H9 (cell line): ENCODE measurements at regions not wholly inside any gene's neighbourhood (a gene's known extent, or its start where the extent isn't known, plus 50 kb on each side); places are given as distances from the start of the nearest gene placed in this dataset.

Experiments used
- DNase-seq: peaks from one replicate; pipeline ENCODE4 v3.0.0-alpha.2; 2017
- H2AFZ ChIP-seq: one replicate; pipeline ENCODE4 v1.6.1; 2013; ENCODE audit warnings: mild to moderate bottlenecking, low read length, control low read depth, moderate library complexity
- H2AK5ac ChIP-seq: 2 replicates; pipeline ENCODE4 v1.6.1; 2013; ENCODE audit warnings: low read length, control low read depth, mixed read lengths; ENCODE audit not compliant: insufficient read length
- H2BK120ac ChIP-seq: one replicate; pipeline ENCODE4 v1.6.1; 2013; ENCODE audit warnings: low read depth, mild to moderate bottlenecking, low read length, control low read depth, inconsistent platforms; ENCODE audit not compliant: poor library complexity, severe bottlenecking
- H2BK12ac ChIP-seq: 2 replicates; pipeline ENCODE4 v1.6.1; 2013; ENCODE audit warnings: low read length, control low read depth, mixed read lengths, low read depth; ENCODE audit not compliant: insufficient read length
- H2BK15ac ChIP-seq: 2 replicates; pipeline ENCODE4 v1.6.1; 2013; ENCODE audit warnings: low read depth, low read length, control low read depth
- H2BK20ac ChIP-seq: one replicate; pipeline ENCODE4 v1.6.1; 2013; ENCODE audit warnings: low read depth, mild to moderate bottlenecking, low read length, control low read depth, inconsistent platforms; ENCODE audit not compliant: poor library complexity, severe bottlenecking
- H2BK5ac ChIP-seq: 2 replicates; pipeline ENCODE4 v1.6.1; 2013; ENCODE audit warnings: low read length, control low read depth, mixed read lengths; ENCODE audit not compliant: insufficient read length
- H3K14ac ChIP-seq: 2 replicates; pipeline ENCODE4 v1.6.1; 2013; ENCODE audit warnings: low read length, control low read depth; ENCODE audit not compliant: insufficient read depth
- H3K18ac ChIP-seq: 2 replicates; pipeline ENCODE4 v1.6.1; 2013; ENCODE audit warnings: low read depth, mild to moderate bottlenecking, mixed read lengths, low read length, control low read depth; ENCODE audit not compliant: insufficient read length
- H3K23ac ChIP-seq: 2 replicates; pipeline ENCODE4 v1.6.1; 2013; ENCODE audit warnings: low read length, control low read depth, mixed read lengths, low read depth; ENCODE audit not compliant: insufficient read length
- H3K23me2 ChIP-seq: 2 replicates; pipeline ENCODE4 v1.6.1; 2013; ENCODE audit warnings: low read depth, mild to moderate bottlenecking, mixed read lengths, low read length, control low read depth; ENCODE audit not compliant: insufficient read length, poor library complexity, severe bottlenecking
- H3K27ac ChIP-seq: 2 replicates; pipeline ENCODE4 v1.5.1; 2013; ENCODE audit warnings: low read length, control low read depth, mixed read lengths, low read depth; ENCODE audit not compliant: insufficient read length
- H3K27me3 ChIP-seq: 2 replicates; pipeline ENCODE4 v1.6.1; 2013; ENCODE audit warnings: low read length, control low read depth, inconsistent platforms; ENCODE audit not compliant: insufficient read depth
- H3K4ac ChIP-seq: 2 replicates; pipeline ENCODE4 v1.6.1; 2013; ENCODE audit warnings: low read depth, mild to moderate bottlenecking, control low read depth, inconsistent platforms, low read length, moderate library complexity
- H3K4me1 ChIP-seq: 2 replicates; pipeline ENCODE4 v1.6.1; 2013; ENCODE audit warnings: low read length, control low read depth, inconsistent platforms; ENCODE audit not compliant: insufficient read depth
- H3K4me2 ChIP-seq: 2 replicates; pipeline ENCODE4 v1.6.1; 2013; ENCODE audit warnings: low read length, control low read depth, mixed read lengths; ENCODE audit not compliant: insufficient read length, insufficient read depth
- H3K56ac ChIP-seq: 2 replicates; pipeline ENCODE4 v1.6.1; 2013; ENCODE audit warnings: low read depth, mild to moderate bottlenecking, mixed read lengths, low read length, control low read depth; ENCODE audit not compliant: insufficient read length
- H3K79me1 ChIP-seq: 2 replicates; pipeline ENCODE4 v1.6.1; 2013; ENCODE audit warnings: low read depth, mild to moderate bottlenecking, moderate library complexity, low read length, control low read depth, inconsistent platforms; ENCODE audit not compliant: insufficient read depth, poor library complexity, severe bottlenecking
- H3K79me2 ChIP-seq: 2 replicates; pipeline ENCODE4 v1.6.1; 2013; ENCODE audit warnings: low read length, control low read depth, inconsistent platforms; ENCODE audit not compliant: insufficient read depth
- H3K9ac ChIP-seq: 2 replicates; pipeline ENCODE4 v1.6.1; 2013; ENCODE audit warnings: low read length, control low read depth, mixed read lengths; ENCODE audit not compliant: insufficient read length; ENCODE audit errors: extremely low read depth
- H3K9me3 ChIP-seq: one replicate; pipeline ENCODE4 v1.6.1; 2013; ENCODE audit warnings: low read depth, low read length, inconsistent platforms; ENCODE audit not compliant: control insufficient read depth
- H3T11ph ChIP-seq: one replicate; pipeline ENCODE4 v1.6.1; 2013; ENCODE audit warnings: mild to moderate bottlenecking, low read length, control low read depth, inconsistent platforms
- H4K20me1 ChIP-seq: one replicate; pipeline ENCODE4 v1.6.1; 2013; ENCODE audit not compliant: control insufficient read depth, insufficient read length, insufficient read depth
- H4K5ac ChIP-seq: 2 replicates; pipeline ENCODE4 v1.6.1; 2013; ENCODE audit warnings: low read depth, mild to moderate bottlenecking, mixed read lengths, low read length, control low read depth; ENCODE audit not compliant: insufficient read length
- H4K8ac ChIP-seq: replicated peaks from 2 replicates; pipeline ENCODE4 v1.6.1; 2013; ENCODE audit warnings: low read length, control low read depth, mixed read lengths, low read depth; ENCODE audit not compliant: insufficient read length
- H4K91ac ChIP-seq: 2 replicates; pipeline ENCODE4 v1.6.1; 2013; ENCODE audit warnings: low read depth, mild to moderate bottlenecking, moderate library complexity, mixed read lengths, low read length, control low read depth; ENCODE audit not compliant: insufficient read length
- H3K27ac Mint-ChIP-seq, 3 experiments: 2 replicates in 2 of 3; 3 replicates in 1 of 3; pipeline ENCODE4 v1.8.0; 2020 to 2021; ENCODE audit warnings: mixed read lengths in 3 of 3, mild to moderate bottlenecking in 1 of 3, moderate library complexity in 1 of 3
- H3K27me3 Mint-ChIP-seq: 2 replicates; pipeline ENCODE4 v1.8.0; 2021; ENCODE audit warnings: low read depth, mild to moderate bottlenecking, moderate library complexity, mixed read lengths
- H3K36me3 Mint-ChIP-seq, 3 experiments: 2 replicates in 2 of 3; 3 replicates in 1 of 3; pipeline ENCODE4 v1.8.0; 2020 to 2021; ENCODE audit warnings: low read depth in 3 of 3, mixed read lengths in 3 of 3; ENCODE audit not compliant: insufficient read depth in 1 of 3
- H3K4me1 Mint-ChIP-seq, 2 experiments: 2 replicates each; pipeline ENCODE4 v1.8.0; 2020; ENCODE audit warnings: mixed read lengths in 2 of 2
- H3K4me3 Mint-ChIP-seq, 2 experiments: 2 replicates in 1 of 2; 3 replicates in 1 of 2; pipeline ENCODE4 v1.8.0; 2020 to 2021; ENCODE audit warnings: mild to moderate bottlenecking in 2 of 2, mixed read lengths in 2 of 2, moderate library complexity in 1 of 2
- H3K9me3 Mint-ChIP-seq, 2 experiments: 2 replicates in 1 of 2; 3 replicates in 1 of 2; pipeline ENCODE4 v1.8.0; 2020; ENCODE audit warnings: mild to moderate bottlenecking in 2 of 2, mixed read lengths in 2 of 2, moderate library complexity in 1 of 2
- TF ChIP-seq, protein P1 (sequence below): fragments of 200-600 bp; sonication (generic); conservative IDR thresholded peaks from 3 replicates; pipeline ENCODE4 v1.8.0; 2021; ENCODE audit warnings: antibody characterized with exemption, mild to moderate bottlenecking

DNA sequence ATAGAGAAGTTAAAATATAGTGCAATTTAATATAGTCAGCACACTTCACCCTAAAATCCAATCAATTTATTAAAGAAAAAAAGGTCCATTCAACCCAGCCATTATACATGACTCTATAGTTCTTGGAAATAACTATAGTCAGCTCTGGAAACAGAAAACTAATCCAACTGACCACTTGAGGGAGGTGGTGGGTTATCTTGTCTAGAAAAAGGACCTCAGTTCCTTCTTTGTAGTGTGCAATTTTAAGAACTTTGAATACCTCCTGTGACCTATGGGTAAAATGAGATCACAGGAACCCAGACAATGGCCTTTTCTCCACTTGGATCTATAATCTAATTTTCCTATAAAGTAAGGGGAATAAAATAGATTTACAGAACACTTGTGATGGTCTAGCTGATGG lies 163.6 kb upstream of the CENPW start:
- peaks cover 16 to 17% of the 10 kb centered on the region in 2 experiments for H3K4me1 Mint-ChIP-seq
- H3K9me3 ChIP-seq: no peaks in the 10 kb centered on the region
- no peak overlapping the region for H3K27ac ChIP-seq
- H3K9ac ChIP-seq: no peak overlapping the region
- no peak overlapping the region for H2BK5ac ChIP-seq
- no peak overlapping the region for H4K8ac ChIP-seq
- no peak overlapping the region for H3K56ac ChIP-seq
- no peaks in the 10 kb centered on the region for H3K79me2 ChIP-seq
- H2BK15ac ChIP-seq: no peak overlapping the region
- peaks cover 2% of the 10 kb centered on the region; the same call in 1 of the 2 replicates for H3K4me1 ChIP-seq
- no peak overlapping the region for H2BK120ac ChIP-seq
- H3K9me3 Mint-ChIP-seq: no peaks in the 10 kb centered on the region
- H3K4me3 Mint-ChIP-seq: no peak overlapping the region
- no peak overlapping the region for H2AK5ac ChIP-seq
- TF ChIP-seq, protein P1, sequence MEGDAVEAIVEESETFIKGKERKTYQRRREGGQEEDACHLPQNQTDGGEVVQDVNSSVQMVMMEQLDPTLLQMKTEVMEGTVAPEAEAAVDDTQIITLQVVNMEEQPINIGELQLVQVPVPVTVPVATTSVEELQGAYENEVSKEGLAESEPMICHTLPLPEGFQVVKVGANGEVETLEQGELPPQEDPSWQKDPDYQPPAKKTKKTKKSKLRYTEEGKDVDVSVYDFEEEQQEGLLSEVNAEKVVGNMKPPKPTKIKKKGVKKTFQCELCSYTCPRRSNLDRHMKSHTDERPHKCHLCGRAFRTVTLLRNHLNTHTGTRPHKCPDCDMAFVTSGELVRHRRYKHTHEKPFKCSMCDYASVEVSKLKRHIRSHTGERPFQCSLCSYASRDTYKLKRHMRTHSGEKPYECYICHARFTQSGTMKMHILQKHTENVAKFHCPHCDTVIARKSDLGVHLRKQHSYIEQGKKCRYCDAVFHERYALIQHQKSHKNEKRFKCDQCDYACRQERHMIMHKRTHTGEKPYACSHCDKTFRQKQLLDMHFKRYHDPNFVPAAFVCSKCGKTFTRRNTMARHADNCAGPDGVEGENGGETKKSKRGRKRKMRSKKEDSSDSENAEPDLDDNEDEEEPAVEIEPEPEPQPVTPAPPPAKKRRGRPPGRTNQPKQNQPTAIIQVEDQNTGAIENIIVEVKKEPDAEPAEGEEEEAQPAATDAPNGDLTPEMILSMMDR: peak; percentile 62
- H2BK20ac ChIP-seq: no peak overlapping the region
- no peak overlapping the region for H3K27ac Mint-ChIP-seq
- H4K20me1 ChIP-seq: no peaks in the 10 kb centered on the region
- H3K4ac ChIP-seq: no peak overlapping the region
- H3K4me2 ChIP-seq: no peak overlapping the region
- no peak overlapping the region for H4K5ac ChIP-seq
- no peaks in the 10 kb centered on the region for H3K27me3 ChIP-seq
- H3K14ac ChIP-seq: no peak overlapping the region
- no peak overlapping the region for H2AFZ ChIP-seq
- no peak overlapping the region for H4K91ac ChIP-seq
- no peaks in the 10 kb centered on the region for H3K79me1 ChIP-seq
- no peak for DNase-seq
- peaks cover 2% of the 10 kb centered on the region for H3K23me2 ChIP-seq
- H3T11ph ChIP-seq: no peak overlapping the region
- no peak overlapping the region for H3K18ac ChIP-seq
- H3K27me3 Mint-ChIP-seq: no peaks in the 10 kb centered on the region
- no peaks in the 10 kb centered on the region for H3K36me3 Mint-ChIP-seq
- H3K23ac ChIP-seq: no peak overlapping the region
- H2BK12ac ChIP-seq: no peak overlapping the region
